SK-MEL-5 (cell line): ENCODE measurements at regions not wholly inside any gene's neighbourhood (a gene's known extent, or its start where the extent isn't known, plus 50 kb on each side); places are given as distances from the start of the nearest gene placed in this dataset.
A peak's percentile ranks its signal among the peaks of the same experiment; 100 is the strongest.
"Not testable (repeated sequence)": the region's sequence is repeated elsewhere in the genome, so short reads cannot be mapped to it uniquely, and the experiment has no call there.

Experiments used
- DNase-seq: peaks from one replicate; pipeline ENCODE4 v3.0.0-alpha.2; 2016; ENCODE audit warnings: low read depth, low spot score
- in situ Hi-C: cut with HindIII; loops from 2 replicates; pipeline ENCODE4 v1.10.0; 2016; ENCODE audit warnings: low sequenced_read_pairs, high pct_unique_total_duplicates, low pct_unique_long_range_greater_than_20kb

- peak; percentile 85 for DNase-seq
- in situ Hi-C loops, result loop anchor here (25.0 kb wide), 1 partner anchor 298 kb away; the partner anchor contains the start of gene STXBP5
Measured at GRCh38 chr6:146914489-146915483, 289.4 kb upstream of the STXBP5 start.

- peak; percentile 8 for DNase-seq
Measured at GRCh38 chr6:146915671-146916127, 288.5 kb upstream of the STXBP5 start.

GRCh38 chr6:146916435-146917025 lies 287.7 kb upstream of the STXBP5 start:
- in situ Hi-C loops, result loop anchor here (25.0 kb wide), 1 partner anchor 296 kb away; the partner anchor contains the start of gene STXBP5
- no peak for DNase-seq

More at GRCh38 chr6:146915671-146916127, 288.5 kb upstream of the STXBP5 start:
- in situ Hi-C loops, result loop anchor here (25.0 kb wide), 1 partner anchor 297 kb away; the partner anchor contains the start of gene STXBP5

- DNase-seq, result no peak
- in situ Hi-C loops, result loop anchor here (25.0 kb wide), 1 partner anchor 295 kb away; the partner anchor contains the start of gene STXBP5
Measured at GRCh38 chr6:146917182-146917581, 287.0 kb upstream of the STXBP5 start.

GRCh38 chr6:146917979-146918378 lies 286.2 kb upstream of the STXBP5 start:
- in situ Hi-C loops, result loop anchor here (25.0 kb wide), 1 partner anchor 294 kb away; the partner anchor contains the start of gene STXBP5

DNA sequence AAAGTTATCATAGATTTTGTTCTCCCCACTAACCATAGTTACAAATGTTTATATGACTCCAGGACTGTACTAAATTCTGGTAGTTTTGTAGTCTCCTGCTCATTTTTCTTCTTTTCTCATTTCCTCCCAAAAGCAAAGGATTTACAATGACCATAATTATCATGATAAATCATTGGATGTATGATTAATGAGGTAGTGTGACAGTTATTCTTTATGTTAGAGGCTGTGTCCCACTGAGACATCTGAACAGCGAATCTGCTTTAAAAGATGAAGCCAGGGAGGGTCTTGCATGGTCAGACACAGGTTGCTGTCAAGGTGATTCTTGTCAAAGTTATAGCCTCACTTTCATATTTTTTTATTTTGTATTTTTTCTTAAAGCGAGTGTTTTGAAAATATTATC lies 285.2 kb upstream of the STXBP5 start:
- in situ Hi-C loops, result loop anchor here (25.0 kb wide), 1 partner anchor 293 kb away; the partner anchor contains the start of gene STXBP5
- no peak for DNase-seq

More at GRCh38 chr6:146917979-146918378, 286.2 kb upstream of the STXBP5 start:
- DNase-seq, result no peak

GRCh38 chr6:146923205-146923833 lies 280.9 kb upstream of the STXBP5 start:
- in situ Hi-C loops, result loop anchor here (25.0 kb wide), 1 partner anchor 289 kb away; the partner anchor contains the start of gene STXBP5
- no peak for DNase-seq

GRCh38 chr6:146925846-146926245 lies 278.4 kb upstream of the STXBP5 start:
- in situ Hi-C loops, result no loop called here
- DNase-seq, result no peak

DNA sequence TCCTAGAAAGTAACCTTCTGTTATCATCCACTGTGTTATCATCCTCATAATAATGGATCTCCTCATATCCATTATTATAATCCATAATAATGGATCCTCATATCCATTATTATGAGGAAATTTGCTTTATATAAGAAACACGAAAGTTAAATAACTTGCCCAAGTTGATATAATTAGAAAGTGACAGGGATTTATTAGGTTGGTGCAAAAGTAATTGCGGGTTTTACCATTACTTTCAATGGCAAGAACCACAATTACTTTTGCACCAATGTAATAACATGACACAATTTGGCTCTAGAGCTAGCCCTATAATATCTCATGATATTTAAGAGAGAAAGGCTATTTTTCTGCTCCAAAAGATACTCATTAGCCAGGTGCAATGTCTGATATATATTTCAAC lies 275.7 kb upstream of the STXBP5 start:
- in situ Hi-C loops, result no loop called here
- DNase-seq, result no peak

DNA sequence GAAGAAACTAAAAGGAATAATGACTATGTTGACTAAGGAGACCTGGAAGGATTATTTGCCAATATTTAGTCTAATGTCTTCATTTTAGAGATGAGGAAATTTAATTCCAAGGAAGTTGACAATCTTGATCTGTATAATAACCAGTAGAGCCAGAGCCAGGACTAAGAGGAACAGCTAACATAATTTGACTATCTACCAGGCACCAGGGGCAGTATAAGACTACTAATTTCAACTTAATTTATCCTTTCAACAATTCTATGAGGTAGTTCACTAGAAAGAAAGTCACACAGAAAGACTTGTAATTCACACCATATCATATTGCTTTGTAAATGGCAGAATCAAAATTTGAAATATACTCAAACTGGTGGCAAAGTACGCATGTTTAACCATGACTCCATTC lies 273.0 kb upstream of the STXBP5 start:
- peak; percentile 11 for DNase-seq
- in situ Hi-C loops, result no loop called here

GRCh38 chr6:146937316-146937715 lies 266.9 kb upstream of the STXBP5 start:
- in situ Hi-C loops, result no loop called here
- no peak for DNase-seq

DNA sequence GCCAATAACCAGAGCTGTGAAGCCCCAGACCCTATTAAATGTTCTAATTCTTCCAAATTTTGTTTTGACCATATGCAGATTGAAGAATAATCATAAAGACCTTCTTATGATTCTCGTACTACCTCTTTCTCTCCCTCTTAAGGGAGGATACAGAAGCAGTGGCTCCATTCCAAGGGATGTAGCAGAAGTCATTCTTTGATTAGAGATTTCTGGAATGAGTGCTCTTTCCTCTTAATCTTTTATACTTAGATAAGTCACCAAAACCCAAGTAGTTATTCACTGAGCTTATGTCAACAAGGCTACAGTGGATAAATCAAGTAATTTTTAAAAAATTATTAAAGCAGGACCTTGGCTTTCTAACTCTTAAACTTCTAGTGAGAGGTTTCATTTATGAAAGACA lies 266.0 kb upstream of the STXBP5 start:
- in situ Hi-C loops, result no loop called here

GRCh38 chr6:146939456-146939855 lies 264.8 kb upstream of the STXBP5 start:
- in situ Hi-C loops, DNase-seq: not testable (repeated sequence)

More for the DNA sequence above, 266.0 kb upstream of the STXBP5 start:
- no peak for DNase-seq

DNA sequence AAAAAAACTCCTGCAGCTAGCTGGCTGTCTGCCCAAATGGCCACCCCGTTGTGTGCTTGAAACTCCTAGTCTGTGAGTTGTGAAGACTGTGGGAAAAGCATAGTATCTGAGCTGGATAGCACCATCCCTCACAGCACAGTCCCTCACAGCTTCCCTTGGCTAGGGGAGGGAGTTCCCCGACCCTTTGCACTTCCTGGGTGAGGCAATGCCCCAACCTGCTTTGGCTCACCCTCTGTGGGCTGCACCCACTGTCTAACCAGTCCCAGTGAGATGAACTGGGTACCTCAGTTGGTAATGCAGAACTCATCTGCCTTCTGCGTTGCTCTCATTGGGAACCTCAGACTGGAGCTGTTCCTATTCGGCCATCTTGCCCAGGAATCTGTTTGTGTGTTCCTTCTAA lies 260.6 kb upstream of the STXBP5 start:
- no peak for DNase-seq
- in situ Hi-C loops, result no loop called here

DNA sequence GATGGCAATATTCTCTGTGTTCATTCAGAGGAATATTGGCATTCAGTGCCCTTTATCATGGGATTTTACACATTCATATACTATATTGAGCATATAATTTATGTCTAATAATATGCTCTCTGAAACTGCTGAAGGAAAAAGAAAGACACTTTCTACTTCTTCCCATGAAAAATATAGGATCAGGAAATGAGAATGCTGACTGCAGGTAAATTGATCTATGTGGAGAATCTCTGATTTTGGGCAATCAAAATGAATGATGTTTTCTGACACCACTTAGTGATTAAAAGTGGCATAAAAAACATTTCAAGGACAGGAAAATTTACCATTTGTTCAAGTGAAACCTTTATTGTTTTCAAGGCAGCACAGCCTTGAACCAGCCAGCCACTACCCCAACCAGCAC lies 260.1 kb upstream of the STXBP5 start:
- no peak for DNase-seq
- in situ Hi-C loops, result no loop called here

DNA sequence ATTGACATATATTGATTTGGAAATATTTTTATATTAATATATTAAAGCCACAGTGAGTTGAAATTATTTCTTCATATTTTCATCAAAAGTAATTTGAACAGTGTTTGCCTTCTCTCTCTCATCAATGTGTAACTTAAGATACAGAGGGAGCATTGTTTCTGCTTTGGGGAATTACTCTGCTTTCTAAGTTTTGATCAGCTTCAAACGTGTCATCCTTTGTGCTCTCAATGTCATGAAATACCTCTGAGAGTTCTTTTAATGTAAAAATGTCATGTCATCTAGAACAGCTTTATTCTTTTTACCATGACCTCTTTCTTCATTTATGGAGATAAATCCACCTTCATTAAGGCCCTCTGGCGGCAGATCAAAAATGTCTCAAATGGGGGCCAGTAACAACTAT lies 259.4 kb upstream of the STXBP5 start:
- in situ Hi-C loops, result no loop called here
- no peak for DNase-seq

DNA sequence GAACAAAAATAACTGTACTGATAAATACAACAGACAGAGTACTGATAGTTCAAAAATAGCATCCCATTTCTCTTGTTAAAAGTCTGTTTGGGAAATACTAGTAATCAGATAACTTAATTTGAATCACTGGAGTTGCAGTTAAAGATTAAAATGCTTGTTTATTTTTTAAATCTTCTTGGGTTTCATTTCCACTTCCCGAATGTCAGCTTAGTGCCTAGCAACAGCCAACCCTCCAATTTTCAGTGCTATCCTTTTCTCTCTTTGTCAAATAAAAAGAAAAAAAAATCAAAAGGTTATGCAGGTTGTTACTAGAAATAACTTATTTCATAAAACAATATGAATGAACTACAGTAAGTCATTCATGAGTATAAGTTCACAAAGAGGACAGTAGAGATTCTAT lies 257.7 kb upstream of the STXBP5 start:
- in situ Hi-C loops, result no loop called here

More for the DNA sequence above, 257.7 kb upstream of the STXBP5 start:
- no peak for DNase-seq
